Neural progenitor cell (in vitro differentiated cells): ENCODE measurements at regions not wholly inside any gene's neighbourhood (a gene's known extent, or its start where the extent isn't known, plus 50 kb on each side); places are given as distances from the start of the nearest gene placed in this dataset.

Source experiments
- DNase-seq: peaks from one replicate; pipeline ENCODE4 v3.0.0-alpha.2; 2016; ENCODE audit warnings: low spot score
- H2AFZ ChIP-seq: fragments of 200-600 bp; sonication (generic); replicated peaks from 2 replicates; pipeline ENCODE4 v1.6.1; 2016; ENCODE audit warnings: antibody characterized with exemption
- H3F3A ChIP-seq: fragments of 200-600 bp; sonication (generic); 2 replicates; pipeline ENCODE4 v1.6.1; 2016; ENCODE audit warnings: antibody characterized with exemption, low read depth
- H3K27ac ChIP-seq: fragments of 200-600 bp; sonication (generic); 2 replicates; pipeline ENCODE4 v1.5.1; 2016; ENCODE audit warnings: mild to moderate bottlenecking
- H3K27me3 ChIP-seq: fragments of 200-600 bp; sonication (generic); 2 replicates; pipeline ENCODE4 v1.6.1; 2016; ENCODE audit warnings: mild to moderate bottlenecking, moderate library complexity
- H3K36me3 ChIP-seq: fragments of 200-600 bp; sonication (generic); 2 replicates; pipeline ENCODE4 v1.5.1; 2016
- H3K4me1 ChIP-seq: fragments of 200-600 bp; sonication (generic); 2 replicates; pipeline ENCODE4 v1.6.1; 2016; ENCODE audit warnings: mixed run types
- H3K4me2 ChIP-seq: fragments of 200-600 bp; sonication (generic); 2 replicates; pipeline ENCODE4 v1.6.1; 2016
- H3K4me3 ChIP-seq: fragments of 200-600 bp; sonication (generic); 2 replicates; pipeline ENCODE4 v1.5.1; 2016
- H3K79me2 ChIP-seq: fragments of 200-600 bp; sonication (generic); 2 replicates; pipeline ENCODE4 v1.6.1; 2016; ENCODE audit warnings: low read depth
- H3K9ac ChIP-seq: fragments of 200-600 bp; sonication (generic); 2 replicates; pipeline ENCODE4 v1.6.1; 2016
- H3K9me3 ChIP-seq: fragments of 200-600 bp; sonication (generic); 2 replicates; pipeline ENCODE4 v1.5.1; 2016; ENCODE audit warnings: low read depth
- H4K20me1 ChIP-seq: fragments of 200-600 bp; sonication (generic); 2 replicates; pipeline ENCODE4 v1.6.1; 2016; ENCODE audit warnings: low read depth
- H3K27ac Mint-ChIP-seq: 3 replicates; pipeline ENCODE4 v1.8.0; 2021; ENCODE audit warnings: mixed read lengths
- H3K27me3 Mint-ChIP-seq: 2 replicates; pipeline ENCODE4 v1.8.0; 2022; ENCODE audit warnings: low read depth, mild to moderate bottlenecking, inconsistent platforms, moderate library complexity, mixed read lengths; ENCODE audit not compliant: insufficient read depth
- H3K36me3 Mint-ChIP-seq: 3 replicates; pipeline ENCODE4 v1.8.0; 2021; ENCODE audit warnings: mixed read lengths
- H3K4me1 Mint-ChIP-seq: 3 replicates; pipeline ENCODE4 v1.8.0; 2021; ENCODE audit warnings: mixed read lengths
- H3K4me3 Mint-ChIP-seq: 3 replicates; pipeline ENCODE4 v1.8.0; 2021; ENCODE audit warnings: mild to moderate bottlenecking, moderate library complexity, mixed read lengths
- H3K9me3 Mint-ChIP-seq: 3 replicates; pipeline ENCODE4 v1.8.0; 2020; ENCODE audit warnings: mixed read lengths
- CTCF ChIP-seq: fragments of 200-600 bp; sonication (generic); IDR thresholded peaks from 2 replicates; pipeline ENCODE4 v1.5.1; 2017; ENCODE audit warnings: antibody characterized with exemption, mild to moderate bottlenecking
- EZH2 ChIP-seq: fragments of 200-600 bp; sonication (generic); IDR thresholded peaks from 2 replicates; pipeline ENCODE4 v1.6.1; 2017; ENCODE audit warnings: antibody characterized with exemption, mild to moderate bottlenecking, moderate library complexity
- EZH2phosphoT487 ChIP-seq: fragments of 200-600 bp; sonication (generic); IDR thresholded peaks from 2 replicates; pipeline ENCODE4 v1.6.1; 2017; ENCODE audit warnings: antibody characterized with exemption

GRCh38 chr5:17090839-17091238, 126.6 kb upstream of the BASP1 start:
- H2AFZ ChIP-seq: no peak overlapping the region
- no peaks in the 10 kb centered on the region for H3K79me2 ChIP-seq
- Mint-ChIP-seq H3K27me3 (peaks cover 5% of the 10 kb centered on the region), H3K27ac (no peak overlapping the region), H3K9me3 (no peaks in the 10 kb centered on the region), H3K4me1 (peaks cover 6% of the 10 kb centered on the region), H3K36me3 (no peaks in the 10 kb centered on the region), H3K4me3 (no peak overlapping the region)
- no peaks in the 10 kb centered on the region for H3K9me3 ChIP-seq
- H3K4me3 ChIP-seq: no peak overlapping the region
- H4K20me1 ChIP-seq: no peaks in the 10 kb centered on the region
- H3K9ac ChIP-seq: no peak overlapping the region
- no peaks in the 10 kb centered on the region for H3F3A ChIP-seq
- no peaks in the 10 kb centered on the region for H3K4me1 ChIP-seq
- H3K4me2 ChIP-seq: no peak overlapping the region
- TF ChIP-seq EZH2 (no peak), CTCF (no peak), EZH2phosphoT487 (no peak)
- H3K36me3 ChIP-seq: no peaks in the 10 kb centered on the region
- H3K27me3 ChIP-seq: no peaks in the 10 kb centered on the region
- H3K27ac ChIP-seq: no peak overlapping the region
- DNase-seq: no peak

DNA sequence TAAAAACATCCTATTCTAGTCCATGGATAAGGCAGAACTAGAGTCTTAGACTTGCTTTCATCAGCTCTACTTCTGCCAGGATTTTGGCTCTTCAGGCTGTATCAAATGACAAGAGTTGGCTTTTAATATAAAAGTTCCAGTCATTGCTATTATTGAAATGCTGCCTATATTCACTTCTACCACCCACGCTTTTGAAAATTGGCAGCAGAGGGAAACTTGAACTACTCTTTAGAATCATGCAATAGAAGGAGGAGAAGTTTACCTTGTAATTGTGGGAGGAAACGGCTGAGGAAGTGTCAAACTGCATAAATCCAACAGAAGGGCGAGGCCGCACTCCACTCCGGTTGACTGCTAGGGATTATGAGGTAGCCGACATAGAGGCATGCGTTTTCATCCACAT, 122.6 kb upstream of the BASP1 start:
- H3K9me3 Mint-ChIP-seq: no peaks in the 10 kb centered on the region
- H3K4me3 Mint-ChIP-seq: no peak overlapping the region
- no peak overlapping the region for H3K27ac Mint-ChIP-seq
- no peak overlapping the region for H3K27ac ChIP-seq
- no peak overlapping the region for H3K9ac ChIP-seq
- H3K4me3 ChIP-seq: no peak overlapping the region
- no peaks in the 10 kb centered on the region for H4K20me1 ChIP-seq
- no peak overlapping the region for H2AFZ ChIP-seq
- no peak for DNase-seq
- TF ChIP-seq CTCF (no peak), EZH2 (no peak), EZH2phosphoT487 (no peak)
- no peak overlapping the region for H3K4me2 ChIP-seq
- peaks cover 3% of the 10 kb centered on the region for H3K27me3 Mint-ChIP-seq
- no peaks in the 10 kb centered on the region for H3K36me3 ChIP-seq
- no peaks in the 10 kb centered on the region for H3K79me2 ChIP-seq
- H3K4me1 ChIP-seq: peaks cover 14% of the 10 kb centered on the region
- peaks cover 6% of the 10 kb centered on the region for H3F3A ChIP-seq
- no peaks in the 10 kb centered on the region for H3K36me3 Mint-ChIP-seq
- H3K4me1 Mint-ChIP-seq: peaks cover 20% of the 10 kb centered on the region
- no peaks in the 10 kb centered on the region for H3K9me3 ChIP-seq
- no peaks in the 10 kb centered on the region for H3K27me3 ChIP-seq

DNA sequence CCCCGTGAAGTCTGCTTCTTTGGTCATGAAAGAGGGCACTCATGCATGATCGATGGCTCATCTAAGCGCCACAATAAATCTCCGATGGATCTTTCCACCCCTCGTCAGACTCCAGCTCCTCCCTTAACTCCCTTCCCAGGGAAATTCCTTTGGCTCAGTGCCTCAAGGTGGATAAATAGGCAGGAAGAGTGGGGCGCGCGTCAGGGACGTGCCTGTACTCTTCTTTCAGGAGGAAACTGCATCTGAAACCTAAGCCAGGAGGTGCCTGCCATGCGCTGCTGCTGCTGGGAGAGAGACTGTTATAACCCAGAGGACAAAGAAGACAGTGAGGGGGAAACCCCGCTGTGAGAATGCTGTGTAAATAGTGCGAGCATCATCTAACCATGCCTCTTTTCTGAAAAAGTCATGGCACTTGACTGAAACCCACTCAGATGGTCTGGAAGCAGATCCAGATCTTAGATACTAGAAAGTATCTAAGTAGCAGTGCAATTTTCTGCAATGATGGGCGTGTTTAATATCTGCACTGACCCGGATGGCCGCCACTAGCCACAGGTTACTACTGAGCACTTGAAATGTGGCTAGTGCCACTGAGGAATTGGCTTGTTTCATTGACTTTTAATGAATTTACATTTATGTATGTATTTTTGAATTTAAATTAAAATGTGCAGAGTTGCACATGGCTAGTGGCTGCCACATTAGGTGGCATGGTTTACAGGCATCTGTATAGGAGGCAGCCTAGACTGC, 120.3 kb upstream of the BASP1 start:
- Histone ChIP-seq H3K4me2 (peak overlapping the region; percentile 42), H3K9me3 (no peaks in the 10 kb centered on the region), H3K9ac (no peak overlapping the region), H3K4me1 (peaks cover 14% of the 10 kb centered on the region), H3K4me3 (peak overlapping the region; percentile 23), H4K20me1 (no peaks in the 10 kb centered on the region), H2AFZ (peak overlapping the region; percentile 61), H3K36me3 (no peaks in the 10 kb centered on the region), H3F3A (peaks cover 6% of the 10 kb centered on the region), H3K79me2 (no peaks in the 10 kb centered on the region), H3K27me3 (no peaks in the 10 kb centered on the region), H3K27ac (peak overlapping the region; percentile 2)
- Mint-ChIP-seq H3K36me3 (no peaks in the 10 kb centered on the region), H3K4me3 (peak overlapping the region; percentile 56), H3K4me1 (peaks cover 20% of the 10 kb centered on the region), H3K27ac (peak overlapping the region; percentile 99), H3K9me3 (peaks cover 3% of the 10 kb centered on the region), H3K27me3 (peaks cover 5% of the 10 kb centered on the region)
- peak; percentile 69 for DNase-seq
- no peak for TF ChIP-seq CTCF
- TF ChIP-seq EZH2phosphoT487: no peak
